ENCODE measurements at regions not wholly inside any gene's neighbourhood (a gene's known extent, or its start where the extent isn't known, plus 50 kb on each side); places are given as distances from the start of the nearest gene placed in this dataset.
"Not testable (repeated sequence)": the region's sequence is repeated elsewhere in the genome, so short reads cannot be mapped to it uniquely, and the experiment has no call there.

DNA sequence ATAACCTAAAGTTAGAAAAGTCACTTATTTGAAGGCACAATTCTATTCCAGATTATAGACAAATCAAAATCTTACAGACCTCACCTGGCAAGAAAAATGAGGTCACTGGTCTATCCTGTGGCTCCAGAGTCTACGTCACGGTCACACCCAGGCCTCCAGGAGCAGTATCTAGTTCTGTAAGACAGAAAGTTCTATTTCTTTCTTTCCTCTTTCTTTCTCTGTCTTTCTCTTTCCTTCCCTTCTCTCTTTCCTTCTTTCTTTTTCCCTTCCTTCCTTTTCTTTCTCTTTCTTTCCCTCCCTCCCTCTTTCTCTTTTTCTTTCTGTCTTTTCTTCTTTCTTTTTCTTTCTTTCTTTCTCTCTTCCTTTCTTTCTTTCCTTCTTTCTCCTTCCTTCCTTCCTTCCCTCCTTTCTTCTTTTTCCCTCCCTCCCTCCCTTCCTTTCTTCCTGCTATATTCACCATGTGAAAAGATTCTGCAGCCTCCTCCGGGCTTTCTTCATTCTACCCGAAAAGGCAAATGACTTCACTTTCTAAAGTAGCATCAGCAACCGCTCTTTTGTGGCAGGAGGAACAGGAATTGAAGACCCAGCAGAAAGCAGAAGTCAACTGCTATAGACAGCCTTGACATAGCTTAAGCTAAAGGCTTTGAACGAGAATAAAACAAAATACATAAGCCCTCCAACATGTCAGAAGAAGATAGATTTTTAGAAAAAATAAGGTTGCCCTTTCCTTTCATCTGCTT lies 83.9 kb upstream of the SIRPG start:
- FAIRE-seq: no peak

GRCh38 chr20:1737134-1737533 lies 79.6 kb upstream of the SIRPG start:
- peak; percentile 34 for FAIRE-seq

- no peak for FAIRE-seq
Measured at GRCh38 chr20:1735417-1736089, 78.0 kb upstream of the SIRPG start.

DNA sequence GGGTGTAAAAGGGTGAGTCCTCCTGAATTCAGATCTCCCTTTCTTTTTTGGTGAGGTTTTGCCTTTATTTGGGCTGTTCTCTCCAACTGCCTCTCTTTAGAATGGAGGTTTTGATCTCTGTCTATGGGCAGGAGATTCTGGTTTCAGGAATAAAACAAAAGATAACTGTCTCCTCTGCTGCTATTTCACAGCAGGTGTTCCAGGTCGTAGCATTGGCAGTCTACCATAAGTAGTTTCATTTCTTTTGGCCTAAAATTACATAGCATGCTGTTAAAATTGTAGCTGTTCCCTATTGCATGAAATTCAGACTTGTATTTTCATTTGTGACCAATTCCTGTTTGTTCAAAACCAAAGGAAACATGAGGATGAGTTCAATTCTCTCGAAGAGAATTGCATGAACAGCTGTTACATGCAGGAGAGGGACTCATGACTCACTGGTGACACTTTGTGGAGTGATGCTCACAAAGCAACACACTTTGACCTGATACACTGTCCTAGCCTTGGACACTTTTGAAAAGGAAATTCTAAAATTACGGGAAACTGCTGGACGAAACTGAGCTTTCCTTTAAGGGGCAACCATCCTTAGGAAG lies 76.8 kb upstream of the SIRPG start:
- FAIRE-seq: no peak

DNA sequence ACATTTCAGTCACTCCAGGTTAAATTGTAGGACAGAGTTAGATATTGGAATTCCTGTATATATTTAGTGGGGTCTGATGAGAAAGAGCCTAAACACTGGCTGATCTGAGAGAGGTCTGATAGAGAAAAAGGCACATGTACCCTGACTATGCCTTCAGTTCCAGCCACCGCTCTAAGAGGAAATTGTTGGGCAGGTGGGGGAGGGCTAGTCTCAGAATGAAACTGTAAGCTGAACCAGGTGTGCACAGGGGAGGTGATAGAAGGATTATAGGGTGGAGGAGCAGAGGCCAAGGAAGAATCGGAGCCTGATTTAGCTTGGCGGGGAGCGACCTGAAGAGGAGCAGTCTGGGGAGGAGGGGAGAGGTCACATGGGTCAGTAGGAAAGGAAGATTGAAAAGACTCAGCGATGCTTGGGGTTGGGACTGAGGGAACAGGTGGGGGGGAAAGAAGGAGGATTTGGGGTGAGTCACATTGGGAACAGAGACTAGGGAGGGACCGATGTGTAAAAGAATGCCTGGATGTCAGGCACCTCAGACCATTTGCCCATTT lies 74.3 kb upstream of the SIRPG start:
- FAIRE-seq: not testable (repeated sequence)

- FAIRE-seq: not testable (repeated sequence)
Measured at GRCh38 chr20:1730981-1731711, 73.6 kb upstream of the SIRPG start.

DNA sequence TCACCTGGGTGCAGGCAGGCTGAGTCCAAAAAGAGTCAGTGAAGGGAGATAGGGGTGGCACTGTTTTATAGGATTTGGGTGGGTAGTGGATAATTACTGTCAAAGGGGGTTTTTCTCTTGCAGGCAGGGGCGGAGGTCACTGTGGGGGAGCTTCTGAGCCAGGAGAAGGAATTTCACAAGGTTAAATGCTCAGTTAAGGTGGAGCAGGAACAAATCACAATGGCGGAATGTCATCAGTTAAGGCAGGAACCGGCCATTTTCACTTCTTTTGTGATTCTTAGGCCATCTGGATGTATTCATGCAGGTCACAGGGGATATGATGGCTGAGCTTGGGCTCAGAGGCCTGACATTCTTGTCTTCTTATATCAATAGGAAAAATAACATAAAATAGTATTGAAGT lies 69.7 kb upstream of the SIRPG start:
- FAIRE-seq: not testable (repeated sequence)

DNA sequence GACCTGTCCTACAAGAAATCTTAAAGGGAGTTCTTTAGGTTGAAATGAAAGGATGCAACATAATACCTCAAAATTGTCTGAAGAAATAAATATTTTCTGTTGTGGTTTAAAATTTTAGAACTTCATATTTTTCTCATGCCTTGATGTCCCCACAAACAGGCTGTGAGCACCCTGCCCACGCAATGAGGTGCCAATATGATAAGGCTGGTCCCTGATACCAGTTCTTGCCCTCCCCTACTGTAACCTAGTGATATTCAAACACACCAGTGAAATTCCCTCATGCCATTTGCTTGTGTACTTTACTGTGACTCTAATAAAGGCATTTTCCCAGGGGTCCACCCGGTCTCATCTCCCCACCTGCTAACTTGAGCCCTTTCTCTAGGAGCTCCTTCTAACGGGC lies 67.3 kb upstream of the SIRPG start:
- FAIRE-seq: no peak

- FAIRE-seq: no peak
Measured at GRCh38 chr20:1722513-1723050, 65.0 kb upstream of the SIRPG start.

DNA sequence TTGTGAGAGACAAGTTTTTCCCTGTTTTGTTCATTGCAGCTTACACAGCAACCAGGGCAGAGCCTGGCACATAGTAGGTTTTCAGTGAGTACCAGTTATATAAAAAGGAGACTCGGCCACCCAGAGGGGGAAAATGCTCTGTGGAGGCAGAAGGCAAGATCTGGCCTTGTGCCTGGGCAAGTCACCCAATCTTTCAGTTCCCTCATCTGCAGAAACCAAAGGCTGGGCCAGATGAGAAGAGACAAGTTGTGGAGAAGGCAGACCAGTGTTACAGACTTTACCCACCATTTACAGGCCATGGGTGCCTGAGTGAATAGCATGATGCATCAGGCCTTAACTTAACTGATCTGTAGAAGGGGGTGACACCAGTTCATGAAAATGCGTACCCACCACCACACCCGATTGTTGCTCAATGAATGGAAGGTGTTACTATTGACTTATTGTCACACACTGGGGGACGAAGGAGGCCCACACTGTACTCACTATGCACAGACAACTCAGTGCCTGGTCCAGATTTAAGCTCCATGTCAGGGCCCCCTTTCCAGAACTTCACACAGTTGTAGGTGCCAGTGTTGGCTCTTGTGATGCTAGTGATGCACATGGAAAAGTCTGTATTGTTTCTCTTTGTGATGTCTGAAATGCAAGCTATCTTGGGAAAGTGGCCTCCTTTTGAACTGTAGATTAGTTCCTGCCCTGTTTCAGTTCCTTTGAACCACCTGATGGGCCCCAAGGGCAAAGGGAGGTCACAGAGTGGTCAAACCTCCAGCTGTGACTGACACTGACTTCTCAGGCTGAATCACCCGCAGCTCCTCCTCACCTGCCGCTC lies 64.3 kb upstream of the SIRPG start:
- no peak for FAIRE-seq

GRCh38 chr20:1720845-1721475 lies 63.4 kb upstream of the SIRPG start:
- FAIRE-seq: no peak

DNA sequence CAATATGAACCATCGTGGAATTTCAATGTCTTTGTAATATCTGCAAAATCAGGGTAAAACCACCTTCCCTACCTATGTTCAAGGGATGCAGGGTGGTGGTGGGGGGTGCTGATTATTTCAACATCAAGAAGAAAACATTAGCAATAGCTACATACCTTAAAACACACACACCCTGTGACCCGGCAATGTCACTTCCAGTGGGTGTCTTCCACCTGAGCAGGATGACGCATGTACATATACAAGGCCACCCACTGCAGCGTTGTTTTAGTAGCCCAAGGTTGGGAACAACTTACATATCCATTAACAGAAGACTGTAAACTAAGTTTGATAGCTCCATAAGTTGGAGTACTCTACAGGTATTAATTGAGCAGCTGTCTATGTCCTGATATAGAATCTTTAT lies 62.6 kb upstream of the SIRPG start:
- FAIRE-seq: no peak

DNA sequence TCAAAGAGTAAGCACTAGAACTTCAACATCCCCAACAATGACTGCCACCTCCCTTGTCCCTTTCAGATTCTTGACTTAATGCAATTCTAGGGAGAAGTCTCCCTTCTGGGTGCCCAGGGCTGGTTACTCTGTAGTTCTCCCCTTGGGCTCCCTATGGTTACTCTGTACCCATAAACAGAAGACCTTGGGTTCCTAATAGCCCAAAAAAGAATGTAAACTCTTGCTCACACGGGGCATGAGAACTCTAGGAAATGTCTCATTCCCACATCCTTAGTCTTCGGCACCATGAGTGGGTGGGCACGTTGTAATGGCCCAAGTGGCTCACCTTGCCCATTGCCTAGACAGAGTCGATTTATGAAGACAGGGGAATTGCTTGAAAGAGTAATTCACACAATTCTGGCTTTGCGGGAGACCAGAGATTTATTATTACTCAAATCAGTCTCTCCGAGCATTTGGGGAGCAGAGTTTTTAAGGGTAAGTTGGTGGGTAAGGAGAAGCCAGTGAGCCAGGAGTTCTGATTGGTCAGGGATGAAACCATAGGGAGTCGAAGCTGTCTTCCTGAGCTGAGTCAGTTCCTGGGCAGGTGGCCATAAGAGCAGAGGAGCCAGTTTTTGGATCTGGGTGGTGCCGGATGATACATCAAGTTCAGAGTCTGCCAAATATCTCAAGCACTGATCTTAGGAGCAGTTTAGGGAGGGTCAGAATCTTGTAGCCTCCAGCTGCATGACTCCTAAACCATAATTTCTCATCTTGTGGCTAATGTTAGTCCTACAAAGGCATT lies 61.2 kb upstream of the SIRPG start:
- no peak for FAIRE-seq

GRCh38 chr20:1712634-1713624 lies 55.4 kb upstream of the SIRPG start:
- FAIRE-seq: no peak

- FAIRE-seq: no peak
Measured at GRCh38 chr20:1711826-1712601, 54.4 kb upstream of the SIRPG start.

DNA sequence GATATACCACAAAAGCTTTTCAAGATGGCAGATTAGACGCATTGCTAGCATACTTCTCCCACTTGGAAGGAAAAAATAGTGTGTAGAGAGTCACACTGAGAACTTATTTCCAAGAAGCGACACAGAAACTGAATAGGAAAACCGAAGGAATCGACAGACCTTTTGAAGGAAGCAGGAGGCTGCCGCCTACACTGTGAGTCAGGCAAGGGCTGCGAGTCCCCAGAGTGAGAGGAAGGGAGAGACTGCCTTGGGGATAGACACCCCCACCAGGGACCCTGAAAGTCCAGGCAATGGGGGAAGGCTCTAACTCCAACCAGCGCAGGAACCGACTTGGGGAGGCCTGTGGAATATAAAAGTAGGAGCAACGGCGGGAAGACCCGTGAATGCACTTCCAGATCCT lies 53.7 kb upstream of the SIRPG start:
- FAIRE-seq: no peak

DNA sequence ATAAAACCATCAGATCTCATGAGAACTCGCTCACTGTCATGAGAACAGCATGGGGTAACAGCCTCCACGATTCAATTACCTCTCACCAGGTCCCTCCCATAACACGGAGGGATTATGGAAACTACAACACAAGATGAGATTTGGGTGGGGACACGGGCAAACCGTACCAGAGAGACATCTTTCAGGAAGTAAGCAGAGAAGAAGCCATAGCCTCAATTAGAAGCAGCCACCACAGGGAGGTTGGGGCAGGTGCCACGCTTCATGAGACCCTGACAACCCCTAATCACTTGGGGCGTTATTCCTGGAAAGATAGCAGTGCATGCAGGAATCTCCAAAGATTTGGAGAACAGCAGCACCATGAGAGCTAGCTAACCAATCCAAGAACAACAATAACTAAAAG lies 52.9 kb upstream of the SIRPG start:
- no peak for FAIRE-seq

DNA sequence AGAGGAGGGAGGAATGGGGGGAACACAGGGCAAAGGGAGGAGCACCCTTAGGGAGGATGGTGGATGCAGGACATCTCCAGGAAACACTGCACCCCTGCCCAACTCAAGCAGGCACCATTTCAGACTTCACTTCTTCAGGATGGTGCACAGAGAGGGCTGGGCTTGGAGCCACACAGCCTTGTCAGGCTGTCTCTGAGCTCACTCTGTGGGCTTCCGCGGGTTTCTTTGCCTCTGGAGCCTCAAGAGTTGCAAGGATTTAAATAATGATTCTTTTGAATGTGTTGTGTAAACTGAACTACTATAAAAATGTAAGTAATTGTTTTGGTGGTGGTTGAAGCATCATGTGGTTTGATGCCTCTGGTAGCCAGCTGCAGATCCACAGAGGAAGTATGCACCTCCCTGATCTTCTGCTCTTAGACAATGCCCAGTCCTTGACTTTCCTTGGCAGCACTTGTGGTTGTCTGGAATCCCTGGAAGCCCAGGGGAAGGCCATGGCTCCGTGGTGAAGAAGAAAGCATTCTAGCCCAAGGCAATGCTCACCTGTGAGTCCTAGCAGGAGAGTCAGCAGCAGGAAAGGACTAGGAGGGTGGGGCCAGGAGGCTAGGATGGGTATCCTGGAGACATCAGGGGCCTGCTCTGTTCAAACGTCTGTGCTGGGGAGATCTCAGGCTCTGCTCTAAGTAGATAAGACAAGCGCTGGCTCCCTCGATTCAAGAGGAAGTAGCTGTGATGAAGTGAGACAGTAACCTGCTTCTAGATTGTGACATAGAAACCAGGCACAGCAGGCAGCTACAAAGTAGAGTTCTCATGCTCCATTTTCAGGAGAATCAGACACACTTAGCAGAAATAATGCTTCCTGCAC lies 50.2 kb upstream of the SIRPG start:
- no peak for FAIRE-seq

All from G401.6 (cell line).